HT-29 (cell line): ENCODE measurements at regions not wholly inside any gene's neighbourhood (a gene's known extent, or its start where the extent isn't known, plus 50 kb on each side); places are given as distances from the start of the nearest gene placed in this dataset.

Experiments
- DNase-seq: peaks from one replicate; pipeline ENCODE4 v3.0.0-alpha.2; 2015; ENCODE audit warnings: low spot score

GRCh38 chr2:146241023-146241422 lies 1603.8 kb upstream of the ACVR2A start:
- no peak for DNase-seq

GRCh38 chr2:146240391-146240790 lies 1604.4 kb upstream of the ACVR2A start:
- DNase-seq, result no peak

- DNase-seq, result no peak
Measured at GRCh38 chr2:146239392-146240135, 1605.3 kb upstream of the ACVR2A start.

GRCh38 chr2:146238254-146238966 lies 1606.4 kb upstream of the ACVR2A start:
- no peak for DNase-seq

- DNase-seq, result no peak
Measured at GRCh38 chr2:146235158-146235557, 1609.7 kb upstream of the ACVR2A start.

GRCh38 chr2:146229508-146230155 lies 1615.2 kb upstream of the ACVR2A start:
- DNase-seq, result no peak

GRCh38 chr2:146228466-146229058 lies 1616.3 kb upstream of the ACVR2A start:
- no peak for DNase-seq

- DNase-seq, result no peak
Measured at GRCh38 chr2:146228020-146228393, 1616.8 kb upstream of the ACVR2A start.

- DNase-seq, result no peak
Measured at GRCh38 chr2:146227152-146228019, 1617.4 kb upstream of the ACVR2A start.

GRCh38 chr2:146226077-146226476 lies 1618.8 kb upstream of the ACVR2A start:
- no peak for DNase-seq

GRCh38 chr2:146221826-146222225 lies 1623.0 kb upstream of the ACVR2A start:
- DNase-seq, result no peak

GRCh38 chr2:146220957-146221356 lies 1623.9 kb upstream of the ACVR2A start:
- DNase-seq, result no peak

GRCh38 chr2:146214394-146214929 lies 1630.4 kb upstream of the ACVR2A start:
- DNase-seq, result peak; percentile 92

GRCh38 chr2:146213674-146214073 lies 1631.2 kb upstream of the ACVR2A start:
- DNase-seq, result no peak

GRCh38 chr2:146212602-146213001 lies 1632.2 kb upstream of the ACVR2A start:
- DNase-seq, result no peak

- DNase-seq, result no peak
Measured at GRCh38 chr2:146209842-146210275, 1635.0 kb upstream of the ACVR2A start.

- DNase-seq, result no peak
Measured at GRCh38 chr2:146207901-146208300, 1636.9 kb upstream of the ACVR2A start.

- no peak for DNase-seq
Measured at GRCh38 chr2:146207417-146207816, 1637.4 kb upstream of the ACVR2A start.

GRCh38 chr2:146203064-146203624 lies 1641.7 kb upstream of the ACVR2A start:
- DNase-seq, result no peak

- DNase-seq, result no peak
Measured at GRCh38 chr2:146193619-146194018, 1651.2 kb upstream of the ACVR2A start.

GRCh38 chr2:146189541-146189940 lies 1655.3 kb upstream of the ACVR2A start:
- DNase-seq, result no peak
